ENCODE measurements at regions not wholly inside any gene's neighbourhood (a gene's known extent, or its start where the extent isn't known, plus 50 kb on each side); places are given as distances from the start of the nearest gene placed in this dataset.
"Not testable (repeated sequence)": the region's sequence is repeated elsewhere in the genome, so short reads cannot be mapped to it uniquely, and the experiment has no call there.

DNA sequence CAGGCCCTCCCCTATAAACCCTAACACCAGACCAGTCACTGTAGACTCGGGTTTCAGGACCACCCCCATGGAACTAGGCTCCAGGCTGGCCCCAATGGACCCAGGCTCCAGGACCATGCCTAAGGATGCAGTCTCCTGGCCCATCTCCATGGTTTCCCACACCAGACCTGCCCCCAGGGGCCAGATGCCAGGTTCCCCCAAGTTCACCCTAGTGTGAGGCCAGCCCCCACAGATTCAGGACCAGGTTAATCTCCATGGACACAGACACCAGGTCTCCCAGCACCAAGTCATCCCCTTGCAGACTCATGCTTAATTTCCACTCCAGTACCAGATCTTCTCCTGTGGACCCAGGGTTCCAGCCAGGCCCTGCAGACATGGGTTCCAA is 103.8 kb upstream of the LANCL2 start:
- no peak for TF ChIP-seq POLR2AphosphoS5 (IDR thresholded peaks at IDR 0.05; ENCODE audit: low read depth, low read length)
- TF ChIP-seq POU2F2 (IDR thresholded peaks at IDR 0.05; ENCODE audit: low read depth, low read length), result no peak
- TF ChIP-seq SPI1 (IDR thresholded peaks at IDR 0.05; ENCODE audit: low read depth, low read length), result no peak
- TF ChIP-seq POLR2A (IDR thresholded peaks at IDR 0.05; ENCODE audit: low read depth, low read length), result no peak
- no peak for TF ChIP-seq TAF1 (IDR thresholded peaks at IDR 0.05; ENCODE audit: low read depth, low read length)
- no peak for TF ChIP-seq PAX5 (IDR thresholded peaks at IDR 0.05; ENCODE audit: insufficient read depth, low read length, severe bottlenecking)
- no peak for FAIRE-seq
- no peak for DNase-seq (ENCODE audit: insufficient read length, low spot score)

DNA sequence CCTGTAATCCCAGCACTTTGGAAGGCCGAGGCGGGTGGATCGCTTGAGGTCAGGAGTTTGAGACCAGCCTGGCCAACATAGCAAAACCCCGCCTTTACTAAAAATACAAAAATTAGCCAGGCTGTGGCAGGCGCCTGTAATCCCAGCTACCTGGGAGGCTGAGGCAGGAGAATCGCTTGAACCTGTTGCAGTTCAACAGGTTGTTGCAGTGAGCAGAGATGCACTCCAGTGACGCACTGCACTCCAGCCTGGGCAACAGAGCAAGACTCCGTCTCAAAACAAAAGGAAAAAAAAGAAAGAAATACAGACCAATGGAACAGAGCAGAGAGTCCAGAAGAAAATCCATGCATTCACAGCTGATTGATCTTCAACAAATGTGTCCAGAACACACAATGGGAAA is 99.8 kb upstream of the LANCL2 start:
- DNase-seq (ENCODE audit: insufficient read length, low spot score); FAIRE-seq: not testable (repeated sequence)

DNA sequence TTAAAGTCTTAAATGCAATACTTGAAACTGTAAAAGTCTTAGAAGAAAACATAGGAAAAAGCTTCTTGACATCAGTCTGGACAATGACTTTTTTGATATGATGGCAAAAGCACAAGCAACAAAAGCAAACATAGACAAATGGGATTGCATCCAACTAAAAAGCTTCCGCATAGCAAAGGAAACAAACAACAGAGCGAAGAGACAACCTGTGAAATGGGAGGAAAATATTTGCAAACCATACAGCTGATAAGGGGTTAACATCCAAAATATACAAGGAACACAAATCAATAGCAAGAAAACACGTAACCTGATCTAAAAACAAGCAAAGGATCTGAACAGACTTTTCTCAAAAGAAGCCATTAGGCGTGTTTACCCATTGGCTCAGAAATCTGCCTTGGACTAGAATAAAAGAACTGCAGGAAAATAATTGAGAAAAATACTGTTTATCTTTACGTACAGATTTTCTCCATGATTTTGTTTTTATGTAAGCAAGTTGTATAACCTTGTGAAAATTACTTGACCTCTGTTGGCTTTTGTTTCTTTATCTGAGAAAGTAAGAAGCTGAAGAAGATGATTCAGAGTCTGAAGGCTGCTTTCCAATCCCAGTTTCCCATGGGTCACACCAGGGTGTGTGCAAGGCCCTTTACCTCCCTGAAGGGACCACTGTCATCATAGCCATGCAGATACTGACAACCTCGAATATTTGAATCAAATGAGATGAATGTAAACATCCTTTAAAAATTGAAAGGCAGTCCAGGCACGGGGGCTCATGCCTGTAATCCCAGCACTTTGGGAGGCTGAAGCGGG is 99.1 kb upstream of the LANCL2 start:
- TF ChIP-seq PAX5 (IDR thresholded peaks at IDR 0.05; ENCODE audit: insufficient read depth, low read length, severe bottlenecking) (no peak), POU2F2 (IDR thresholded peaks at IDR 0.05; ENCODE audit: low read depth, low read length) (no peak)
- DNase-seq (ENCODE audit: insufficient read length, low spot score) (no peak), FAIRE-seq (no peak)

DNA sequence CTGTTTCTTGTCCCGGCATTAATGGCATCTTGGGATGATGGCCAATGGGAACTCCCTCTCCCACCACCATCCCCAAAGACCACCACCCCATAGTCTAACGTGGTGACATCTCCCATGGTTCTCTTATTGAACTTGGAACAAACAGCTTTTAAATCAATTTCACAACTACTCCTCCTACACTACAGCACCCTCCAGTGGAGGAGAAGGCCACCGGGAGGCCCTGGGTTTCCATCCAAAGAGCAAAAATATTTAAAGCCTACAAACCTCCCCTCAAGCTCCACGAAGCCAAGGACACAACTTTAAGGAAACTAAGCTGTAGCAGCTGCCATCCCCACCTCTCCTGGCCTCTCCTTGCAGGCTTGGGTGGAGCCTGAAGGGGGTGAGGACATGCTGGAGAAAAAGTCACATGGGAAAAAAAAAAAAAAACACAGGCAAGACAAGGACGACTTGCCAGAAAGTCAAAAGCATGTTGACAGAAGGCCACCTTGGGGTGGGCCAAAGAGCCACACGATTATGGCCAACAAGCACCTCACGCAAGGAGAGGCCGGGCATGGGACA is 94.0 kb upstream of the LANCL2 start:
- DNase-seq (ENCODE audit: insufficient read length, low spot score), result no peak
- TF ChIP-seq TAF1 (IDR thresholded peaks at IDR 0.05; ENCODE audit: low read depth, low read length) (no peak), SPI1 (IDR thresholded peaks at IDR 0.05; ENCODE audit: low read depth, low read length) (no peak), POU2F2 (IDR thresholded peaks at IDR 0.05; ENCODE audit: low read depth, low read length) (no peak), POLR2A (IDR thresholded peaks at IDR 0.05; ENCODE audit: low read depth, low read length) (no peak), PAX5 (IDR thresholded peaks at IDR 0.05; ENCODE audit: insufficient read depth, low read length, severe bottlenecking) (no peak), POLR2AphosphoS5 (IDR thresholded peaks at IDR 0.05; ENCODE audit: low read depth, low read length) (no peak)
- no peak for FAIRE-seq

DNA sequence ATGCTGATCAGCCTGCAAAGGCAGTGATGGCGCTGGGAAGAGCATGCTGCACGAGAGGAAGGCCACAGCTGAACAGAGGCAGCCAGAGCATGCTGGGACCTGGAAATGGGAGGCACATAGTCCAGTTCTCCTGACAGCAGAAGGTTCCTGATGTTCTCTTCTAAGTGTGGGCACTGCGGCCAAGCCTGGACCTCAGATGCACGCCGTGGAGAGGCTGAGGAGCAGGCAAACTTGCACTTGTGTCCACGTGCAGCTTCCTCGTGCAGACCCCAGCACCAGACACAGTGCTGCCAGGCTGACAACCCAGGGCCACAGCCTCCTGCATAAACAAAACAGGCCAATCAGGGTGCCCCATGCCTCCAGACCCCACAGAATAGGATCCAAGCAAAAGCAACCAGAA is 93.5 kb upstream of the LANCL2 start:
- DNase-seq (ENCODE audit: insufficient read length, low spot score) (no peak), FAIRE-seq (no peak)
- TF ChIP-seq POLR2A (IDR thresholded peaks at IDR 0.05; ENCODE audit: low read depth, low read length) (no peak), TAF1 (IDR thresholded peaks at IDR 0.05; ENCODE audit: low read depth, low read length) (no peak), POLR2AphosphoS5 (IDR thresholded peaks at IDR 0.05; ENCODE audit: low read depth, low read length) (no peak), PAX5 (IDR thresholded peaks at IDR 0.05; ENCODE audit: insufficient read depth, low read length, severe bottlenecking) (no peak), SPI1 (IDR thresholded peaks at IDR 0.05; ENCODE audit: low read depth, low read length) (no peak), POU2F2 (IDR thresholded peaks at IDR 0.05; ENCODE audit: low read depth, low read length) (no peak)

DNA sequence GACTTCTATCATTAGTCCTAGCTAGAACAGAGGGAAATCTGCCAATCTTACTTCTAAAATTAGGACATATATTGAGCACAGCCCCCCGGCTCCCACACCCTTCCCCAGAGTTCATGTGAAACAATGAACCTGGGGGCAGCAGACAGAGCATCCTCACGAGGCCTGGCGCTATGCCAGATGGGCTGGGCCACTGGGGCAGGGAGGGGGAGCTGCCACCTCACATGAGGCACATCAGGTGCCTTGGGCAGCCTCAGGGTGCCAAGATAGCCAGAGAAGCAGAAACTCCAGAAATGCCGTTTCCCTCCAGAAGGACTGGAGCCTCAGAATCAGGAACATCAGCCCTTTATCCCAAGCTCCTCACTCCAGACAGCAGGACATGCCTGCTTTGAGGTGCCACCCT is 92.8 kb upstream of the LANCL2 start:
- TF ChIP-seq POU2F2 (IDR thresholded peaks at IDR 0.05; ENCODE audit: low read depth, low read length), result no peak
- TF ChIP-seq POLR2A (IDR thresholded peaks at IDR 0.05; ENCODE audit: low read depth, low read length), result no peak
- no peak for TF ChIP-seq TAF1 (IDR thresholded peaks at IDR 0.05; ENCODE audit: low read depth, low read length)
- TF ChIP-seq PAX5 (IDR thresholded peaks at IDR 0.05; ENCODE audit: insufficient read depth, low read length, severe bottlenecking), result no peak
- TF ChIP-seq POLR2AphosphoS5 (IDR thresholded peaks at IDR 0.05; ENCODE audit: low read depth, low read length), result no peak
- TF ChIP-seq SPI1 (IDR thresholded peaks at IDR 0.05; ENCODE audit: low read depth, low read length), result no peak
- DNase-seq (ENCODE audit: insufficient read length, low spot score) (no peak), FAIRE-seq (no peak)

DNA sequence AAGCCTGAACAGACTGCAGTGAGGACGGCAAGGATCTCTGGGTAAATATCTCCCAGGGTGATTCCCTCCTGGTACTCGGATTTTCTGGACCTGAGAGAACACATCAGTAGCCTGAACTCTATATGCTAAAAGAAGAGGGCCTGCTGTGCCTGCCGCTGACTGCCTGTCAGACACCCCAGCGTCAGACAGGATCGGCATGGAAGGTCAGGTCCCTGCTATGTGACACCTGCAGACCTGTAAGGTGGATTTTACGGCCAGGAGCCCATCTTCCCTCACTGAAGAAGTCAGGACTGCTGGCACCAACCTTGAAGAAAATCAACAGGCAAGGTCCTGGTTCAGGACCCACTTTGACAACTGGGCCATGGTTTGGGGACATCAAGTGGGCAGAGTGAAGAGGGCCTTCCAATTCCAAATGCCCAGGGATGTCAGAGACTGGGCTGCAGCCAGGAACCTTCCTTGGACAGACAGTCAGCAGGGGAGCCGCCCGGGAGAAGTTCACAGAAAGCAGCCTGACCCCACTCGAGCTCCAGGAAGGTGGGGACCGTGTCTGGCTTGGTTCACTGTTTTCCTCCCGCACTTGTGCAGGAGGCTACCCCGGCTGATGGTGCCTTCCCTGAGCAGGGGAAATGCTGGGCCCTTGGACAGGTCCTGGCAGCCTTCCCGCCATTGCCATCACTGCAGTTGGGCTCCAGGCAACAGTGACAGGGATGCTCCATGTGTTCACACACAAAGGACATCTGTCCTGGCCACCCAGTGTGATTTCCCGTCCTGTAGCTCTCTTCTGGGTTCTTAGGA is 91.8 kb upstream of the LANCL2 start:
- TF ChIP-seq POU2F2 (IDR thresholded peaks at IDR 0.05; ENCODE audit: low read depth, low read length), result no peak
- no peak for TF ChIP-seq POLR2AphosphoS5 (IDR thresholded peaks at IDR 0.05; ENCODE audit: low read depth, low read length)
- no peak for TF ChIP-seq PAX5 (IDR thresholded peaks at IDR 0.05; ENCODE audit: insufficient read depth, low read length, severe bottlenecking)
- DNase-seq (ENCODE audit: insufficient read length, low spot score) (no peak), FAIRE-seq (no peak)

DNA sequence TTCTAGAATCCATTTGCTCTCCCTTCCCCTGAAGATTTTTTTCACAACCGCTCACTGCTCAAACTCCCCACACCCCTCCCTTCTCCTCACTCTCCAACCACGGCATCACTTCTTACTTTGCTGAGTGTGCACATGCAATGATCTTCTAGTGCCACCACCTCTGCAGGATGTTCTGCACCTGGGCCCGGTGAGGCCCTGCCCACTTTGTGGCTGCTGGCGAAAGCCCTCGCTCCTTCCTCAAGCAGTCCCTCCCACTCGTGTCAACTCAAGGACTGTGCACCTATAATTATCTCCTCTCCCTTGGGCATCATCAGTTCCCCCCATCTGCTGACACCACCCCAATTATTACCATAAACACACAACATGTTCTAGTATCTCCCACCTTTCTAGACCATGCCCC is 91.0 kb upstream of the LANCL2 start:
- DNase-seq (ENCODE audit: insufficient read length, low spot score), result no peak
- FAIRE-seq, result no peak
- no peak for TF ChIP-seq SPI1 (IDR thresholded peaks at IDR 0.05; ENCODE audit: low read depth, low read length)
- no peak for TF ChIP-seq POU2F2 (IDR thresholded peaks at IDR 0.05; ENCODE audit: low read depth, low read length)
- TF ChIP-seq POLR2AphosphoS5 (IDR thresholded peaks at IDR 0.05; ENCODE audit: low read depth, low read length), result no peak
- TF ChIP-seq POLR2A (IDR thresholded peaks at IDR 0.05; ENCODE audit: low read depth, low read length), result no peak
- TF ChIP-seq TAF1 (IDR thresholded peaks at IDR 0.05; ENCODE audit: low read depth, low read length), result no peak
- TF ChIP-seq PAX5 (IDR thresholded peaks at IDR 0.05; ENCODE audit: insufficient read depth, low read length, severe bottlenecking), result no peak

DNA sequence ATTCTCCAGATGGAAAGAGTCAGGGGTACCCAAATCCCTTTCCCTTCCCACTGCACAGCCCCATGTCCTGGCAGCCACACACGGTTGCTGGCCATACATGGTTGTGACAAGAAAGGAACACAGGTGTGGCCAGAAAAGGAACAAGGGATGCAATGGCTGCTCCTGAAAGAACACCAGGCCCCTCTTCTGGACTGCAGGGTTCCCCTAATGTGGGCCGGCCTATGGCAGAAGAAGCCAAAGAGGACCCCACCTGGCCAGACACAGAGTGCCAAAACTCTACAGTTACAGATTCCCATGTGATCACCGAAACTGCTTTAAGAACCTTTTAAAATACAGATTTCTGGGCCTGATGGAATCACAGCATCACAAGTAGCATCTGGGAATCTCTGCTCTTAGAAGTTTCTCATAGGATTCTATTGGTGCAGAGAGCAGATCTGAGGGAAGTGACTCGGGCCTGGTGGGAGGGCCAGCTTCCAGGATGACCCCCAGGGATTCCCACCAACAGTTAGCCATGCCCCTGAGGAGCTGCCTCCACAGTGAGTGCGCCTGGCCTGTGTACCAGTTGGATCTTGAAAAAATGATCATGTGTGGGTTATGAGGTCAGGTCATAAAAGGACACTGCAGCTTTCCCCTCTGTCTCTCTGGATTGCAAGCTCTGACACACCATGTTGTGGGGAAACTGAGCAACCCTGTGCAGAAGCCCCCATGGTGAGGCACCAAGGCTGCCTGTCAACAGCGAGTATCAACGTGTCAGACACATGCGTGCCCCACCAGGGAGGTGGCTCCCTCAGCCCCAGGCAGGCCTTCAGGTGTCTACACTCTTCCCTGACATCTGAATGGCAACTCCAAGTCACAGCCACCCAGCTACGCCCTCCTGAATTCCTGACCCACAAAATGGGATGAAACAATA is 89.6 kb upstream of the LANCL2 start:
- no peak for FAIRE-seq
- no peak for DNase-seq (ENCODE audit: insufficient read length, low spot score)
- TF ChIP-seq TAF1 (IDR thresholded peaks at IDR 0.05; ENCODE audit: low read depth, low read length) (no peak), POU2F2 (IDR thresholded peaks at IDR 0.05; ENCODE audit: low read depth, low read length) (no peak)
